Stimulated activated CD8-positive, alpha-beta memory T cell treated with anti-CD3 and anti-CD28 coated beads, Interleukin-4, amount 100 ng/mL, for 24 hours (primary cell): ENCODE measurements at regions not wholly inside any gene's neighbourhood (a gene's known extent, or its start where the extent isn't known, plus 50 kb on each side); places are given as distances from the start of the nearest gene placed in this dataset.
"Not testable (repeated sequence)": the region's sequence is repeated elsewhere in the genome, so short reads cannot be mapped to it uniquely, and the experiment has no call there.

Source experiments
- DNase-seq: peaks from one replicate; pipeline ENCODE4 v3.0.0-alpha.2; 2020; ENCODE audit warnings: low read depth

DNA sequence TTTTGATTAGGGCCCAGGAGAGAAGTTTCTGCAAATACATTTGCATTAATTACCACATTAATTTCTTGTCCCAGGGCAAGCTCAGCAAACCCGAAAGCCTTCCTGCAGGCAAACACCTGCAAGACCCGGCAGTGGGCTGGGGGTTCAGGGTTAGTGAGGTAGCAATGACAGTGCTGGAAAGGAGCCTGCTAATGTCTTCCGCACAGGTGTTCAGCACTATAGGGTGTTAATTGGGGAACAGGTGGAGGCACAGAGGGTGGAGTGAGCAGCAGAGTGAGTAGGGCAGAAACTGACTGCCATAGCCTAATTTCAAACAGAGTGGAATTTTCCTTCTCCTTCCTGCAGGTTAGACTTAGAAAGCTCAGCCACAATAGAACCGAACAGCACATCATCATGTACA lies 50.9 kb upstream of the UBASH3B start:
- no peak for DNase-seq

DNA sequence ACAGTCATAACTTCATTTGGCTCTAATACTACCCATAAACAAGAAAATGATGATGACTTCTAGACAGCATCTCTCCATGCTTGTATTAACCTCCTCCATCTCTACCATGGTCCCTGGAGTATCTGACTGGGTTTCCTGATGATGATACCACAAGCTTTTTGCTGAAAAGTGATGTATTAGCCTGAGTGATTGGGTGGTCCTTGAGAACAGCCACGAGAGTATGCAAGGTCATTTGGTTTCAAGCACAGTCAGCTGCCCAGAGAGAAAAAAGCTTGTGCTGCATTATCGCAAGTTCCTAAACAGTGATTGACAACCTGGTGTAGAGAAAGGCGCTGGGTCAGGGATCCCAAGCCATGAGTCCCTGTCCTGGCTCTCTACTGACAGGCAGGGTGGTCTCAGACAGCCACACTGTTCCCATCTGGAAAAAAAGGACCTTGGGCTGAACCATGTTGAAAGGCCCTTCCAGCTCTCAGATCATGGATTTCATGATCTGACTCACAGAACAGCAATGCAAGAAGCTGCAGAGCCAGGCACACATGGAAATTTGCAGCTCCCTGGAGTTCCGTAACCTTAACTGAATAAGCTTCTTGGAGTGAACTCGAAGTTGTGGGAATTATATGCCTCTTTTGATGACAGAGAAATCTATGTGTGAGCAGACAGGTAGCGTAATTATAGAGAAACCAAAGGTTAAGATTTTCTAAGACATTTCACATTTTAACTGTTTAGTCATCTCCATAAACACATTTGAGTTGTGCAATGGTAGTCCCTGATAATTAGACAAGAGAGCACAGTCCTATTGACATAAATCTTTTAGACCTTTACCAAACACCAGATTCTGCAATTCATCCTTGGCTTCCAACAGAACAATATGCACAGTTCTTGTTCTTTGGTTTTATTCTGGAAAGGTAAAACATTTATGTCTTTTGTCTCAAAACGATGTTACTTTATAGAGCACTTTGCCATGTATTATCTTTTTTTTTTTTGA lies 54.1 kb upstream of the UBASH3B start:
- no peak for DNase-seq

GRCh38 chr11:122600290-122600689 lies 55.2 kb upstream of the UBASH3B start:
- DNase-seq: no peak

- no peak for DNase-seq
Observed at GRCh38 chr11:122599434-122599833, 56.1 kb upstream of the UBASH3B start.

DNA sequence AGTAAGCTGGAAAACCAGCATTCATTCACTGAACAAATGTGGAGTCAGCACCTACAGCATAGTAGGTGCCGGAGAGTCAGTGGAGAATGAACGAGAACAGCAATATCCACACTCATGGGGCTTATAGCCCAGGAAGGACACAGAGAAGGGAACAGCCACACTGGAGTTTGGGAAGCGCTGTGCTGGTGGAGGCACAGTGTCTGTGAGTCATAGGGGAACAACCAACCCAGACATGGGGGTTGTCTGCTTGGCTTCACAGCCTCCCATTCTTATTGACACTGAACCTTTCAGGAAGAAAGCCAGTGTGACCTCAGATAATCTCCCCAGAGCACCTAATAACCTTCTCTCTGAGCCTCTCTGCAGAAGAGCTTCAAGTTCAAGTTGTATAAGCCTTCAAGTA lies 56.6 kb upstream of the UBASH3B start:
- DNase-seq: no peak

DNA sequence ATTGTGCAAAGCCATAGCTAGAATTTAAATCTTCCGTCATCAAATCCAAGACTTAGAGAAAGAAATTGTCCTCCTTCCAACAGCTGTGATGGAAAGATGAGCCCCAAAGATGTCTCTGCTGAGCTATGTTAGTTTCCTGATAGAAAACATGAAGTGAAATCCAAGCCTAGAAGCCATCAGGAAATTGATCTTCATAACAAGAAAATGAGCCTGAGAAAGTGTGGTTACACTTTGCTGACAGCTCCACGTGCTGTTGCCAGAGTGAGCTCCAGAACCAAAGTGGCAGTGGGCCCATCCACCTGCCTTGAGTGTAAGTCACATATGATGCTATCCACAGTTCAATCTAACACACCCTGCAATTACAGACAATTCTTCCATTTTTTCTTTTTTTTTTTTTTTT lies 58.0 kb upstream of the UBASH3B start:
- DNase-seq: no peak

DNA sequence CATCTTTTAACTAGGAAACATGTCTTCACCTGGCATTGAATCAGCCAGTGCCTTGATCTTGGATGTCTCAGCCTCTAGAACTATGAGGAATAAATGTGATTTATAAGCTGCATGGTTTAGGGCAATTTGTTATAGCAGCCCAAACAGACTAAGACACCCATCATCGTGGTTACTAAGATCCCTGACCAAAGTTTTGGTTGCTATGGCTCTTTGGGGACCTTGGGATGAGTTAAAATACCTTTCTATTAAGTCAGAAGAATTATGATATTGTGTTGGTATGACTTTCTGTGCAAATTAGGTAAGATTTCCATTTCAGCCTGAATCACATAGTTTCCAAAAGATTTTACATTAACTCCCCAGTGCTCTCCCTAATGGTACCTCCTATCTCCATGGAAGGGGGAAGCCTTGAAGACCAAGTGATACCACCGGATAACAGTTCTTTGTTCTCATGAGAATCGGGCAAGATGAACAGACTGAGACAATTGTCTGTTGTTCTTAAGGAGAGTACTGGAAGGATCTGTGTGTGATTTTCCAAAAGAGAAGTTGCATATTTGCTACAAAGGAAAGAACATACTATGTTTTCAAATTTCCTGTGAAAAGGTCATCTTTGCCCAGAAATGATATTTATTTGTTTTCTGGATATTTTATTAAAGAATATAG lies 60.4 kb upstream of the UBASH3B start:
- DNase-seq: no peak

DNA sequence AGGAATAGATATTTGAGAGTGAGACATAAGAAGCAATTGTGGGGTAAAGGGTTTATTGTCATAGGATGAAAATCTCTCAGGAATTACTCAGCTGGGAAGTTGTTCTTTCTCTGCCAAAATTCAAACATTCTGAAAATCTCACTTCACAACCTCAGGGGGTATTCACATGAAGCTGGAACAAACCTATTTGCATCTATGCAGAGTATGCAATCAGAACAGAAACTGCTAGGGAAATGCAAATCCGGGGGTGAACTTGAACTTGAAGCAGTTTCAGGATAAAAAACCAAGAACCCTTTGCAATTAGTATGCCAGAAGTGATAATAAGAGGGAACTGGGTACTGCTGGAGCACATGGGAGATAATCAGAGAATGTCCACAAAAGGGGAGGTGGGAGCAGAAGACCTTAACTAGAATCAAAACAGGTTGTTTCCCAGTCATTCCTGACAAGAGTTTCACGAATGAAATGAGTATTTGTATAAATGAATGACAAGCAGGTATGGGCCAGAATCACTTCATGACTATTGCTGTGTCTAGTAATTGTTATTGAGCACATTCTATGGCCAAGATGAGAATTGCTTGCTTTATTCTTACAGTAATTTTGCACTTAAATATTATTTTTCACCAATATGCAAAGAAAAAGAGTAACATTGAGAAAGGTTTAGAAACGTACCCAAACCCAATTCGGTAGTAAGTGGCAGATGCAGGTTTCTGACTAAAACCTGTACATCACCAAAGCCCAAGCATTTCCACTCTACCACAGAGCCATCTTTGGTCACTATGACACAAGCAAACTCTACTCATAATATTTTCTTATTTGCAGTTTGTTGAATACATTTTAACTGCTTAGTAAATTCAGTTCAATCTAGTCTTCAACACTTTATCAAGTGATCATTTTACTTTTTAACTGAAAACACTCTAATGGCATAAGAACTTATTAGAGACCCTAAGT lies 61.8 kb upstream of the UBASH3B start:
- DNase-seq: no peak

DNA sequence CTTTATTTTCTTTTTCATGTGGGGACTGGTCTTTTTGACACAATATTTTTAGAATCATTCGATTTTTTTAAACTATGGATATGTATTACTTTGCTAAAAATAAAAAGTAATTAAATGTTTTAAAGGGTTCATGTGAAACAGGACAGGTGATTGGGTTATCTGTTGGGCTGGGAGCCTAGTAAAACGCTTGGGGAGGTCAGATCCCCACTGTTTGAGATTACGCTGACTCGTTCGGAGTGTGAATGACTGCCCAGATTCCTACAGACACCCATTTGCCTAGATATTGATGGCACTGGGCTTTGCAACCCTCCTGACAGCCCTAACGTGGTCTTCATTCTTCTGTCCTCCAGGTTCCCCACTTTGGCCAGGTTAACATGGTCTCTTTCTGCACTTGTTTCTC lies 62.9 kb upstream of the UBASH3B start:
- no peak for DNase-seq

DNA sequence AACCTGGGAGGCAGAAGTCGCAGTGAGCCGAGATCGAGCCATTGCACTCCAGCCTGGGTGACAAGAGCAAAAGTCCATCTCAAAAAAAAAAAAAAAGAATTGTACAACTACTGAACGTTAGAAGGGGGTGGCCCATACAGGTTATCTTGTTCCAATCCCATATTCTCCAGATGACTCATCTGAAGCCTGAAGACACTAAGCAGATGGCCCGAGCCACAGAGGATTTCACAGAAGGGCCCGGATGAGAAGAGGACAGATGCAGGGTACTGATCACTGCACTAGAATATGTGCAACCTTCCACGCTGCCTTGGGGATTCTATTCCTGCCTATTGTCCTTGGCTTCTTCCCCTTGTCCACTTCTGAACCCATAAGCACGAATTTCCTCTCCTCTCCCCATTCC lies 70.9 kb upstream of the UBASH3B start:
- no peak for DNase-seq

- not testable (repeated sequence) for DNase-seq
Observed at GRCh38 chr11:122580071-122580470, 75.5 kb upstream of the UBASH3B start.

- no peak for DNase-seq
Observed at GRCh38 chr11:122578171-122578825, 77.2 kb upstream of the UBASH3B start.

GRCh38 chr11:122572592-122572991 lies 82.9 kb upstream of the UBASH3B start:
- DNase-seq: no peak

GRCh38 chr11:122563761-122564160 lies 91.8 kb upstream of the UBASH3B start:
- DNase-seq: no peak

- no peak for DNase-seq
Observed at GRCh38 chr11:122559734-122560382, 95.7 kb upstream of the UBASH3B start.

- not testable (repeated sequence) for DNase-seq
Observed at GRCh38 chr11:122559218-122559617, 96.3 kb upstream of the UBASH3B start.

DNA sequence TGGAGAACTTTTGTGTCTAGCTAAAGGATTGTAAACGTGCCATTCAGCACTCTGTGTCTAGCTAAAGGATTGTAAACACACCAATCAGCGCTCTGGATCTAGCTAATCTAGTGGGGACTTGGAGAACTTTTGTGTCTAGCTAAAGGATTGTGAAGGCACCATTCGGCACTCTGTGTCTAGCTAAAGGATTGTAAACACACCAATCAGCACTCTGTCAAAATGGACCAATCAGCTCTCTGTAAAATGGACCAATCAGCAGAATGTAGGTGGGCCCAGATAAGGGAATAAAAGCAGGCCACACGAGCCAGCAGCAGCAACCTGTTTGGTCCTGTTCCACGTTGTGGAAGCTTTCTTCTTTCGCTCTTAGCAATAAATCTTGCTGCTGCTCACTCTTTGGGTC lies 98.4 kb upstream of the UBASH3B start:
- not testable (repeated sequence) for DNase-seq

GRCh38 chr11:122556605-122557004 lies 98.9 kb upstream of the UBASH3B start:
- DNase-seq: peak; percentile 22

GRCh38 chr11:122538060-122538459 lies 117.5 kb upstream of the UBASH3B start:
- no peak for DNase-seq

GRCh38 chr11:122524898-122525297 lies 130.6 kb upstream of the UBASH3B start:
- DNase-seq: no peak
